Ovary (tissue), 7 donors: ENCODE measurements at regions not wholly inside any gene's neighbourhood (a gene's known extent, or its start where the extent isn't known, plus 50 kb on each side); places are given as distances from the start of the nearest gene placed in this dataset.

Experiments
- DNase-seq, 5 donors: peaks; one replicate each; pipeline ENCODE4 v3.0.0-alpha.2; 2019 to 2020
- H3K27ac ChIP-seq, 2 donors: fragments of 200-600 bp; one replicate each; pipeline versions ENCODE4 v1.5.1 to v1.8.0; 2019 to 2022
- H3K27me3 ChIP-seq: fragments of 200-600 bp; one replicate; pipeline ENCODE4 v1.8.0; 2022
- H3K36me3 ChIP-seq: fragments of 200-600 bp; sonication (generic); one replicate; pipeline ENCODE4 v1.5.1; 2019
- H3K4me1 ChIP-seq: one replicate; pipeline ENCODE4 v1.8.1; 2013; ENCODE audit warnings: mild to moderate bottlenecking, moderate library complexity; ENCODE audit not compliant: insufficient read depth
- H3K4me3 ChIP-seq: fragments of 200-600 bp; sonication (generic); one replicate; pipeline ENCODE4 v1.5.1; 2017
- H3K9me3 ChIP-seq, 2 donors: fragments of 200-600 bp in 1 of 2; sonication (generic) in 1 of 2; one replicate each; pipeline versions ENCODE4 v1.5.1 to v1.8.1; 2013 to 2019; ENCODE audit warnings: mild to moderate bottlenecking in 1 of 2, moderate library complexity in 1 of 2
- CTCF ChIP-seq, 3 donors: fragments of 450-650 bp in 2 of 3; fragments of 200-600 bp in 1 of 3; IDR thresholded peaks; one replicate each; pipeline versions ENCODE4 v1.5.1 to v1.8.0; 2016 to 2022; ENCODE audit warnings: antibody characterized with exemption in 3 of 3, mild to moderate bottlenecking in 1 of 3
- EP300 ChIP-seq: sonication (generic); formaldehyde crosslinking; IDR thresholded peaks from one replicate; pipeline ENCODE4 v1.6.1; 2017; ENCODE audit warnings: antibody characterized with exemption
- POLR2A ChIP-seq: fragments of 450-650 bp; IDR thresholded peaks from one replicate; pipeline ENCODE4 v1.6.1; 2017; ENCODE audit warnings: antibody characterized with exemption, mild to moderate bottlenecking, moderate library complexity
- whole genome bisulfite sequencing, 3 donors: extraction: QIAGEN DNeasy Blood & Tissue Kit in 1 of 3; methylation state at CpG; one replicate each; pipeline versions ENCODE4 v1.1.5 to v1.1.7; 2013 to 2017; 5-methylcytosine and 5-hydroxymethylcytosine counted together
- intact Hi-C, 4 donors: fragments of 100-400 bp; cut with DNase I; formaldehyde crosslinking; loops; one replicate each; pipeline versions ENCODE4 v1.11.0 to v1.15.1; 2022 to 2023
- donor health status: DM: no; HTN: no; CAD: no; lungs with moderate emphysema.
- donor health status: DM: no; HTN: no; CAD: no.
- donor health status: Bipolar disorder and iron deficiency.
- donor health status: DM: no; HTN: no; CAD: no.
- donor health status: DM: yes; HTN: yes; CAD: no.

- no peak for DNase-seq
- Histone ChIP-seq H3K9me3 (no peaks in the 10 kb centered on the region), H3K36me3 (no peaks in the 10 kb centered on the region), H3K4me3 (no peak overlapping the region), H3K27me3 (no peaks in the 10 kb centered on the region), H3K27ac (no peak overlapping the region), H3K4me1 (peaks cover 17% of the 10 kb centered on the region)
- 89 to 91% (median 91%) methylated on average over 12 of the region's 12 CpGs for WGBS, 3 donors
- intact Hi-C loops = no loop called here
- TF ChIP-seq POLR2A = no peak
- no peak for TF ChIP-seq CTCF (IDR thresholded peaks at IDR 0.05)
- TF ChIP-seq EP300 = no peak
These were observed 214.0 kb upstream of the CIBAR2 start for GRCh38 chr16:85326113-85326793.

- no peak for TF ChIP-seq CTCF (IDR thresholded peaks at IDR 0.05)
- TF ChIP-seq POLR2A = no peak
- TF ChIP-seq EP300 = no peak
- Histone ChIP-seq H3K4me1 (peaks cover 15% of the 10 kb centered on the region), H3K36me3 (no peaks in the 10 kb centered on the region), H3K4me3 (no peak overlapping the region), H3K9me3 (no peaks in the 10 kb centered on the region), H3K27me3 (no peaks in the 10 kb centered on the region), H3K27ac (no peak overlapping the region)
- no peak for DNase-seq
- intact Hi-C loops = no loop called here
- 95 to 99% (median 97%) methylated on average over 8 of the region's 8 CpGs for WGBS, 3 donors
These were observed 214.5 kb upstream of the CIBAR2 start for GRCh38 chr16:85326794-85327181.

- H3K36me3 ChIP-seq = no peaks in the 10 kb centered on the region
- DNase-seq = peak in 2 of 5 donors; percentile 36 to 56
- no peaks in the 10 kb centered on the region for H3K9me3 ChIP-seq
- intact Hi-C loops = no loop called here
- WGBS, 3 donors = 38 to 49% (median 39%) methylated on average over 21 of the region's 21 CpGs
- no peaks in the 10 kb centered on the region for H3K27me3 ChIP-seq
- peaks cover 11% of the 10 kb centered on the region for H3K4me1 ChIP-seq
- no peak overlapping the region for H3K4me3 ChIP-seq
- H3K27ac ChIP-seq = no peak overlapping the region
- TF ChIP-seq POLR2A (no peak), CTCF (IDR thresholded peaks at IDR 0.05) (no peak), EP300 (no peak)
These were observed 215.7 kb upstream of the CIBAR2 start for GRCh38 chr16:85327731-85328675.

GRCh38 chr16:85328676-85329058 is 216.4 kb upstream of the CIBAR2 start:
- intact Hi-C loops = no loop called here
- peaks cover 11% of the 10 kb centered on the region for H3K4me1 ChIP-seq
- DNase-seq = peak in 2 of 5 donors; percentile 29 to 37
- no peak overlapping the region for H3K27ac ChIP-seq
- WGBS, 3 donors = 53 to 60% (median 55%) methylated on average over 14 to 17 of the region's 17 CpGs
- no peaks in the 10 kb centered on the region for H3K36me3 ChIP-seq
- TF ChIP-seq CTCF (IDR thresholded peaks at IDR 0.05) (no peak), EP300 (no peak), POLR2A (no peak)
- H3K9me3 ChIP-seq = no peaks in the 10 kb centered on the region
- H3K4me3 ChIP-seq = no peak overlapping the region
- no peaks in the 10 kb centered on the region for H3K27me3 ChIP-seq
